ENCODE measurements at regions not wholly inside any gene's neighbourhood (a gene's known extent, or its start where the extent isn't known, plus 50 kb on each side); places are given as distances from the start of the nearest gene placed in this dataset.

- TF ChIP-seq JUND (IDR thresholded peaks at IDR 0.05; ENCODE audit: low read depth, low read length) = no peak
- TF ChIP-seq TAF1 (IDR thresholded peaks at IDR 0.05; ENCODE audit: borderline replicate concordance, low read depth, low read length) = no peak
- no peak for TF ChIP-seq CTCF (IDR thresholded peaks at IDR 0.05 in 2 of 3, conservative IDR thresholded peaks at IDR 0.05 in 1 of 3; ENCODE audit: control insufficient read depth in 2 of 3, extremely low read depth in 1 of 3, insufficient read depth in 1 of 3, low read depth in 3 of 3, low read length in 3 of 3)
- TF ChIP-seq EED (IDR thresholded peaks at IDR 0.05; ENCODE audit: low read depth) = no peak
- TF ChIP-seq NR2C2 (IDR thresholded peaks at IDR 0.05; ENCODE audit: borderline replicate concordance, control insufficient read depth, insufficient read length, low read depth) = no peak
- no peak for TF ChIP-seq MXI1 (IDR thresholded peaks at IDR 0.05; ENCODE audit: low read depth, low read length)
- TF ChIP-seq HDGF (IDR thresholded peaks at IDR 0.05) = no peak
- no peak for TF ChIP-seq RFX5 (IDR thresholded peaks at IDR 0.05; ENCODE audit: low read depth, low read length)
- TF ChIP-seq SIN3A (IDR thresholded peaks at IDR 0.05; ENCODE audit: low read depth, low read length) = no peak
Observed at GRCh38 chr5:111562561-111562960, 50.2 kb upstream of the STARD4 start.
